Right lobe of liver (tissue), 4 donors: ENCODE measurements at regions not wholly inside any gene's neighbourhood (a gene's known extent, or its start where the extent isn't known, plus 50 kb on each side); places are given as distances from the start of the nearest gene placed in this dataset.

Experiments
- CTCF ChIP-seq, 4 donors: fragments of 200-600 bp in 3 of 4; fragments of 450-650 bp in 1 of 4; IDR thresholded peaks; one replicate each; pipeline versions ENCODE4 v1.5.1 to v1.8.0; 2016 to 2022; ENCODE audit warnings: antibody characterized with exemption in 4 of 4, mild to moderate bottlenecking in 2 of 4
- POLR2A ChIP-seq: fragments of 450-650 bp; IDR thresholded peaks from one replicate; pipeline ENCODE4 v1.6.1; 2017; ENCODE audit warnings: antibody characterized with exemption, mild to moderate bottlenecking
- donor health status: DM: no; HTN: no; CAD: no.
- donor health status: DM: no; HTN: no; CAD: no.
- donor health status: DM: no; HTN: yes; CAD: no.

- no peak for TF ChIP-seq POLR2A
- TF ChIP-seq CTCF (IDR thresholded peaks at IDR 0.05) = no peak
These were observed 1440.2 kb downstream of the ADGRL3 start for GRCh38 chr4:62640296-62640695.
